Cardiac fibroblast (primary cell): ENCODE measurements at regions not wholly inside any gene's neighbourhood (a gene's known extent, or its start where the extent isn't known, plus 50 kb on each side); places are given as distances from the start of the nearest gene placed in this dataset.
A peak's percentile ranks its signal among the peaks of the same experiment; 100 is the strongest.

Experiments
- DNase-seq, 2 donors: peaks; one replicate each; pipeline versions ENCODE4 v3.0.0 to v3.0.0-alpha.2; 2010; ENCODE audit warnings: low read depth in 2 of 2
- H3K4me3 ChIP-seq, 2 donors: replicated peaks in 1 of 2; 1 replicate in 1 of 2; 2 replicates in 1 of 2; pipeline ENCODE4 v1.5.1; 2011; ENCODE audit warnings: low read depth in 2 of 2, low read length in 2 of 2, mild to moderate bottlenecking in 2 of 2, moderate library complexity in 1 of 2
- CTCF ChIP-seq: IDR thresholded peaks from one replicate; pipeline ENCODE4 v1.5.1; 2011; ENCODE audit warnings: low read depth, mild to moderate bottlenecking, low read length, inconsistent platforms

DNA sequence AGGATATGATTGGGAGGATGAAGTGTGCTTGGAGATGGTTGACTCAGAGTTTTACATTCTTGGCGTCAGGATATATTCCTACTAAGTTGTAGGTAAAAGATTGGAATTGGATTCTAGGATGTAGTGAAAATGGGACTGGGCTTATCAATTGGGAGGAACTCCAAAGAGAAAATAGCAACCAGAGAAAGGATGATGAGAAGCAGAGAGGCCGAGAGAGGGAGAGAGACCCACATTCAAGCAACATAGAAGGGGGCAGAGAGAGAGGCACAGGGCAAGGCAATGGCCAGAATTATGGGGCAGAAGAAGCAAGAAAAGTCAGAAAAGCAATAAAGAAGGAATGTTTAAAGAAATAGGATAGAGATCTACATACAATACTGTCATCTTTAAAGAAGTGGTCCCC lies 217.9 kb upstream of the ACTBL2 start:
- H3K4me3 ChIP-seq, result no peak overlapping the region
- no peak for TF ChIP-seq CTCF
- no peak for DNase-seq

GRCh38 chr5:57700072-57700471 lies 217.5 kb upstream of the ACTBL2 start:
- no peak for DNase-seq

GRCh38 chr5:57698802-57699201 lies 216.2 kb upstream of the ACTBL2 start:
- TF ChIP-seq CTCF, result no peak
- DNase-seq, result peak in 1 of 2 donors; percentile 31
- H3K4me3 ChIP-seq, result no peak overlapping the region

More at GRCh38 chr5:57700072-57700471, 217.5 kb upstream of the ACTBL2 start:
- TF ChIP-seq CTCF, result no peak
- H3K4me3 ChIP-seq, result no peak overlapping the region

- no peak for DNase-seq
- H3K4me3 ChIP-seq, result no peak overlapping the region
- no peak for TF ChIP-seq CTCF
These were observed 215.5 kb upstream of the ACTBL2 start for GRCh38 chr5:57698086-57698485.

DNA sequence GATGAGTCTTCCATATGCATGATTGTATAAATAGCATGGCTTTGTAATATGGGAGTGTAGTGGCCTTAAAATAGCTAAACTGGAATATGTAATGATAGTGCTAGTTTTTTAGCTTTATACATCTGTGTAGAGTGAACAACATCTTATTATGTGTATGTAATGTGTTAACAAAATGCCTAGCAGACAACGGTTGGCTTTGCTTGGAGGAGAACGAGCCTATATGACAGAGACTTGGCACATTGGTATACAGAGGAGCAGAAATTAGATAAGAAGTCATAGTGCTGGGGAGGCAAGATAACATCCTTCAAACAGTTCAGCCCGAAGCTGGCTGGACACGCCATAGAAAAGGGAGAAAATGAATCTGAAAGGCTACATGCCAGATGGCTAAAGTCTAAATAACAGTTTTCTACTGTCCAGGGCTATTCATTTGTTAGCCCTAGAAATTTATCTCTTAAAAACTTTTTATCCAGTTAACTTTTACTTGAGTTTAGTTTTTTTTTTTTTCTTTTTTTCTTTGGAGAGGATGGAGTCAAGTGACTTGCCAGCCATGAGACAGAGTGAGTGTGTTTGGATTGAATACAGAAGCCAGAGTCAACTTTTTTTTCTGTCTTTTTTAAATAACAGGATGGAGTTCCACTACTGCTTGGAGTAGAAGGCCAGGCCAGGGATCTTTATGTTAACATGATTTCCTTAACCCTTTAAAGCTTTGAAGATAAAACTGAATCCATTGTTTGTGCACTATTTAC lies 214.4 kb upstream of the ACTBL2 start:
- H3K4me3 ChIP-seq, result no peak overlapping the region
- no peak for TF ChIP-seq CTCF
- peak in 1 of 2 donors; percentile 73 for DNase-seq

- no peak for DNase-seq
- no peak overlapping the region for H3K4me3 ChIP-seq
- no peak for TF ChIP-seq CTCF
These were observed 213.8 kb upstream of the ACTBL2 start for GRCh38 chr5:57696389-57696769.
